KMS-11 (cell line): ENCODE measurements at regions not wholly inside any gene's neighbourhood (a gene's known extent, or its start where the extent isn't known, plus 50 kb on each side); places are given as distances from the start of the nearest gene placed in this dataset.

ENCODE experiments used
- H2AFZ ChIP-seq: fragments of 200-600 bp; sonication (generic); 2 replicates; pipeline ENCODE4 v1.6.1; 2016; ENCODE audit warnings: antibody characterized with exemption, mixed run types, low read depth
- H3K27ac ChIP-seq: fragments of 200-600 bp; sonication (generic); 2 replicates; pipeline ENCODE4 v1.6.1; 2016; ENCODE audit warnings: mild to moderate bottlenecking, mixed run types
- H3K27me3 ChIP-seq: fragments of 200-600 bp; sonication (generic); 2 replicates; pipeline ENCODE4 v1.6.1; 2017; ENCODE audit warnings: mild to moderate bottlenecking, low read depth, mixed run types, moderate library complexity; ENCODE audit not compliant: insufficient read depth
- H3K36me3 ChIP-seq: fragments of 200-600 bp; sonication (generic); 2 replicates; pipeline ENCODE4 v1.6.1; 2017; ENCODE audit warnings: mild to moderate bottlenecking, mixed run types; ENCODE audit not compliant: insufficient read depth
- H3K4me1 ChIP-seq: fragments of 200-600 bp; sonication (generic); 2 replicates; pipeline ENCODE4 v1.6.1; 2016; ENCODE audit warnings: mild to moderate bottlenecking, low read depth, mixed run types; ENCODE audit not compliant: poor library complexity, severe bottlenecking
- H3K4me2 ChIP-seq: fragments of 200-600 bp; sonication (generic); 2 replicates; pipeline ENCODE4 v1.7.0; 2016; ENCODE audit warnings: mild to moderate bottlenecking, mixed run types
- H3K4me3 ChIP-seq: fragments of 200-600 bp; sonication (generic); IDR thresholded peaks from 2 replicates; pipeline ENCODE4 v1.6.1; 2017; ENCODE audit warnings: low read depth, low read length, mixed read lengths; ENCODE audit not compliant: insufficient read depth
- H3K79me2 ChIP-seq: fragments of 200-600 bp; sonication (generic); 2 replicates; pipeline ENCODE4 v1.6.1; 2016; ENCODE audit warnings: low read depth, mixed run types; ENCODE audit not compliant: insufficient read depth
- H3K9ac ChIP-seq: fragments of 200-600 bp; sonication (generic); 2 replicates; pipeline ENCODE4 v1.6.1; 2016; ENCODE audit warnings: mild to moderate bottlenecking, mixed run types
- H4K20me1 ChIP-seq: fragments of 200-600 bp; sonication (generic); 2 replicates; pipeline ENCODE4 v1.6.1; 2016; ENCODE audit warnings: mild to moderate bottlenecking, mixed run types; ENCODE audit not compliant: insufficient read depth
- CTCF ChIP-seq: fragments of 200-600 bp; sonication (generic); conservative IDR thresholded peaks from 2 replicates; pipeline ENCODE4 v1.6.1; 2017; ENCODE audit warnings: low read depth, mild to moderate bottlenecking, antibody characterized with exemption, low read length, moderate library complexity, mixed read lengths

- no peak overlapping the region for H2AFZ ChIP-seq
- no peaks in the 10 kb centered on the region for H3K79me2 ChIP-seq
- H3K36me3 ChIP-seq: no peaks in the 10 kb centered on the region
- no peak overlapping the region for H3K9ac ChIP-seq
- no peaks in the 10 kb centered on the region for H4K20me1 ChIP-seq
- no peaks in the 10 kb centered on the region for H3K27me3 ChIP-seq
- TF ChIP-seq CTCF: no peak
- no peak overlapping the region for H3K4me3 ChIP-seq
- no peak overlapping the region for H3K4me2 ChIP-seq
- H3K4me1 ChIP-seq: no peaks in the 10 kb centered on the region
- H3K27ac ChIP-seq: no peak overlapping the region
Measured at GRCh38 chr1:72804541-72804940, 522.2 kb upstream of the NEGR1 start.

- no peaks in the 10 kb centered on the region for H3K36me3 ChIP-seq
- H4K20me1 ChIP-seq: no peaks in the 10 kb centered on the region
- no peak overlapping the region for H3K9ac ChIP-seq
- no peak for TF ChIP-seq CTCF
- no peak overlapping the region for H3K4me2 ChIP-seq
- no peaks in the 10 kb centered on the region for H3K4me1 ChIP-seq
- H3K27me3 ChIP-seq: no peaks in the 10 kb centered on the region
- no peaks in the 10 kb centered on the region for H3K79me2 ChIP-seq
- no peak overlapping the region for H3K27ac ChIP-seq
- H3K4me3 ChIP-seq: no peak overlapping the region
- H2AFZ ChIP-seq: no peak overlapping the region
Measured at GRCh38 chr1:72781038-72781437, 498.7 kb upstream of the NEGR1 start.

- H3K4me3 ChIP-seq: no peak overlapping the region
- no peaks in the 10 kb centered on the region for H4K20me1 ChIP-seq
- H2AFZ ChIP-seq: no peak overlapping the region
- no peak overlapping the region for H3K4me2 ChIP-seq
- no peak overlapping the region for H3K9ac ChIP-seq
- H3K36me3 ChIP-seq: no peaks in the 10 kb centered on the region
- H3K79me2 ChIP-seq: no peaks in the 10 kb centered on the region
- no peak overlapping the region for H3K27ac ChIP-seq
- H3K4me1 ChIP-seq: no peaks in the 10 kb centered on the region
- H3K27me3 ChIP-seq: no peaks in the 10 kb centered on the region
- no peak for TF ChIP-seq CTCF
Measured at GRCh38 chr1:72780212-72780611, 497.9 kb upstream of the NEGR1 start.

GRCh38 chr1:72777918-72778317 is 495.6 kb upstream of the NEGR1 start:
- Histone ChIP-seq H3K4me1 (no peaks in the 10 kb centered on the region), H3K9ac (no peak overlapping the region), H4K20me1 (no peaks in the 10 kb centered on the region), H3K4me3 (no peak overlapping the region), H3K79me2 (no peaks in the 10 kb centered on the region), H3K27ac (no peak overlapping the region), H3K36me3 (no peaks in the 10 kb centered on the region), H3K27me3 (no peaks in the 10 kb centered on the region), H3K4me2 (no peak overlapping the region), H2AFZ (no peak overlapping the region)
- TF ChIP-seq CTCF: no peak

GRCh38 chr1:72763481-72763880 is 481.1 kb upstream of the NEGR1 start:
- no peaks in the 10 kb centered on the region for H4K20me1 ChIP-seq
- H3K36me3 ChIP-seq: no peaks in the 10 kb centered on the region
- H3K4me3 ChIP-seq: no peak overlapping the region
- no peak overlapping the region for H3K9ac ChIP-seq
- no peak overlapping the region for H3K27ac ChIP-seq
- H3K79me2 ChIP-seq: no peaks in the 10 kb centered on the region
- no peaks in the 10 kb centered on the region for H3K27me3 ChIP-seq
- H2AFZ ChIP-seq: no peak overlapping the region
- no peak overlapping the region for H3K4me2 ChIP-seq
- H3K4me1 ChIP-seq: no peaks in the 10 kb centered on the region
- no peak for TF ChIP-seq CTCF
